CD14-positive monocyte (primary cell): ENCODE measurements at regions not wholly inside any gene's neighbourhood (a gene's known extent, or its start where the extent isn't known, plus 50 kb on each side); places are given as distances from the start of the nearest gene placed in this dataset.

Source experiments
- DNase-seq, 3 donors: peaks; one replicate each; pipeline ENCODE4 v3.0.0-alpha.2; 2011 to 2022
- H2AFZ ChIP-seq: 2 replicates; pipeline ENCODE4 v1.6.0; 2012; ENCODE audit warnings: mild to moderate bottlenecking, low read depth, low read length, inconsistent platforms; ENCODE audit not compliant: insufficient read depth, poor library complexity, severe bottlenecking
- H3K27ac ChIP-seq, 2 donors: 1 replicate in 1 of 2; 2 replicates in 1 of 2; pipeline ENCODE4 v1.5.1; 2012 to 2013; ENCODE audit warnings: low read length in 2 of 2, control low read depth in 1 of 2, inconsistent platforms in 1 of 2, low read depth in 1 of 2, mild to moderate bottlenecking in 1 of 2
- H3K27me3 ChIP-seq, 2 donors: one replicate each; pipeline versions ENCODE4 v1.6.0 to v1.6.1; 2011 to 2013; ENCODE audit warnings: low read length in 2 of 2; ENCODE audit not compliant: control insufficient read depth in 2 of 2, insufficient read depth in 2 of 2
- H3K36me3 ChIP-seq, 2 donors: replicated peaks in 1 of 2; 1 replicate in 1 of 2; 2 replicates in 1 of 2; pipeline versions ENCODE4 v1.5.1 to v1.6.1; 2012 to 2013; ENCODE audit warnings: low read length in 2 of 2, control low read depth in 1 of 2, inconsistent platforms in 1 of 2, mild to moderate bottlenecking in 1 of 2; ENCODE audit not compliant: insufficient read depth in 2 of 2, control insufficient read depth in 1 of 2
- H3K4me1 ChIP-seq, 2 donors: 1 replicate in 1 of 2; 2 replicates in 1 of 2; pipeline versions ENCODE4 v1.5.1 to v1.6.1; 2012 to 2013; ENCODE audit warnings: low read length in 2 of 2, control low read depth in 1 of 2, inconsistent platforms in 1 of 2, mild to moderate bottlenecking in 1 of 2, moderate library complexity in 1 of 2; ENCODE audit not compliant: insufficient read depth in 2 of 2, control insufficient read depth in 1 of 2
- H3K4me2 ChIP-seq: replicated peaks from 2 replicates; pipeline ENCODE3; 2012; ENCODE audit warnings: low read length, moderate library complexity, mild to moderate bottlenecking; ENCODE audit not compliant: poor library complexity, severe bottlenecking; ENCODE audit errors: extremely low read depth
- H3K4me3 ChIP-seq, 3 experiments: fragments of 200-600 bp in 1 of 3; sonication (generic) in 1 of 3; replicated peaks in 1 of 3; 1 replicate in 2 of 3; 2 replicates in 1 of 3; pipeline ENCODE4 v1.5.1; 2011 to 2013; ENCODE audit warnings: low read length in 3 of 3, mild to moderate bottlenecking in 3 of 3, control low read depth in 2 of 3, low read depth in 2 of 3, inconsistent platforms in 1 of 3, moderate library complexity in 1 of 3
- H3K79me2 ChIP-seq: 2 replicates; pipeline ENCODE4 v1.6.0; 2012; ENCODE audit warnings: mild to moderate bottlenecking, control low read depth, inconsistent platforms, low read length, moderate library complexity; ENCODE audit not compliant: insufficient read depth
- H3K9ac ChIP-seq: 2 replicates; pipeline ENCODE4 v1.6.0; 2017; ENCODE audit warnings: low read length, mild to moderate bottlenecking; ENCODE audit not compliant: insufficient read depth, poor library complexity, severe bottlenecking
- H3K9me3 ChIP-seq, 2 donors: replicated peaks in 1 of 2; 1 replicate in 1 of 2; 2 replicates in 1 of 2; pipeline versions ENCODE4 v1.5.1 to v1.6.1; 2012 to 2013; ENCODE audit warnings: low read length in 2 of 2, control low read depth in 1 of 2; ENCODE audit not compliant: control insufficient read depth in 1 of 2, insufficient read depth in 1 of 2
- H4K20me1 ChIP-seq: 2 replicates; pipeline ENCODE4 v1.6.0; 2012; ENCODE audit warnings: mild to moderate bottlenecking, low read length, control low read depth, moderate library complexity; ENCODE audit not compliant: insufficient read depth
- H3K27ac Mint-ChIP-seq, 7 donors: one replicate each; pipeline ENCODE4 v1.8.0; 2020; ENCODE audit warnings: mild to moderate bottlenecking in 7 of 7, mixed read lengths in 7 of 7, moderate library complexity in 6 of 7, inconsistent platforms in 2 of 7
- H3K27me3 Mint-ChIP-seq, 3 donors: one replicate each; pipeline ENCODE4 v1.8.0; 2021 to 2022; ENCODE audit warnings: low read depth in 3 of 3, mild to moderate bottlenecking in 3 of 3, mixed read lengths in 3 of 3, moderate library complexity in 3 of 3, inconsistent platforms in 1 of 3
- H3K36me3 Mint-ChIP-seq, 2 donors: one replicate each; pipeline ENCODE4 v1.8.0; 2020; ENCODE audit warnings: mixed read lengths in 2 of 2, inconsistent platforms in 1 of 2, mild to moderate bottlenecking in 1 of 2
- H3K4me1 Mint-ChIP-seq: one replicate; pipeline ENCODE4 v1.8.0; 2020; ENCODE audit warnings: mild to moderate bottlenecking, mixed read lengths
- H3K4me3 Mint-ChIP-seq, 2 donors: one replicate each; pipeline ENCODE4 v1.8.0; 2020; ENCODE audit warnings: mild to moderate bottlenecking in 2 of 2, mixed read lengths in 2 of 2, moderate library complexity in 1 of 2
- H3K9me3 Mint-ChIP-seq, 7 donors: one replicate each; pipeline ENCODE4 v1.8.0; 2020 to 2022; ENCODE audit warnings: mixed read lengths in 7 of 7, mild to moderate bottlenecking in 6 of 7, moderate library complexity in 6 of 7, inconsistent platforms in 2 of 7
- CTCF ChIP-seq: fragments of 200-600 bp; IDR thresholded peaks from one replicate; pipeline ENCODE4 v1.8.0; 2022; ENCODE audit warnings: antibody characterized with exemption, mild to moderate bottlenecking
- WGBS: methylation state at CpG from one replicate; pipeline ENCODE4 v1.1.5; 2013; ENCODE audit warnings: missing lambda C conversion rate; ENCODE audit not compliant: insufficient coverage; 5-methylcytosine and 5-hydroxymethylcytosine counted together
- intact Hi-C, 2 donors: fragments of 100-400 bp; cut with micrococcal nuclease; formaldehyde crosslinking; loops; one replicate each; pipeline versions ENCODE4 v1.15.0 to v1.15.1; 2023

DNA sequence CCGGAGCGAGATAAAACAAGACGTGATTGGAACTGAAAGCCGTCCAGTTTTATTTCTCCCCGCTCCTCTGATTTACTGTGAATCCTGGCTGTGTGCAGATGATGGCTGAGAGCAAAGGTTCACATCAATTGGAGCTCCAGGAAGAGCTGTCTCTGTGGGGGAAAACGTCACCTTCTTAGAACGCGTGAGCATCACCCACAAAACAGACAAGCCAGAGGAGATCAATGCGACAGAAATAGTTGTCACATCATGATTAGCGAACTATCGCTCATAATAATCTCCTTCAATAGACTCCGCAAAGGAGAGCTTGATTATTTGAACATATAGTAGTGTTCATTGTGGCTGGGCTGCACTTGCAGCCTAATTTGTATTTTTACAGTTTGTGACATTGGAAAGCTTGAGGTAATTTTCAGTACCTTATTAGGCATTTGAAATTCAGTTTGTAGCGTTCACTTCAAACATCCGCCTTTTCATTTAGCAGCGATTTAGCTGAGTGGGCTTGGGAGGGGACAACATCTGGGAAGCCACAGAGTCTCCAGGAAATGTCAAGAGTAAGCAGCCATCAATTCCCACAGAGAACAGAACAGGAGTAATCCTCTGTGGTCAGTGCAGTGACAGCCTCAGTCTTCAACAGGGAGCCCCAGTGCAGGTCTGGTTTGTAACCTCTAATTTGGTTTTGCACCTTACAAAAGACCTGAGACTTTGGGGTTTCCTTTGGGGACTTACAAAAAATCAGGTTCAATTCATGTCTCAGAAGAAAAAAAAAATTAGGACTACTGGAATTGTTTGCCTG lies 276.8 kb upstream of the PFKP start:
- H3K27me3 ChIP-seq, result no peaks in the 10 kb centered on the region
- no peak overlapping the region for H3K4me2 ChIP-seq
- H3K79me2 ChIP-seq, result no peaks in the 10 kb centered on the region
- no peak for DNase-seq
- WGBS, result no CpG with 5 or more reads among the region's 15 CpGs
- Mint-ChIP-seq H3K36me3 (no peaks in the 10 kb centered on the region), H3K4me1 (no peaks in the 10 kb centered on the region), H3K9me3 (peaks cover 1 to 13% (median 2%) of the 10 kb centered on the region in 7 donors), H3K4me3 (no peak overlapping the region), H3K27me3 (peaks cover 0 to 2% (median 2%) of the 10 kb centered on the region in 3 donors), H3K27ac (no peak overlapping the region)
- H3K9me3 ChIP-seq, result peaks cover 0 to 3% of the 10 kb centered on the region in 2 donors
- intact Hi-C loops, result no loop called here
- H3K4me3 ChIP-seq, result no peak overlapping the region
- no peaks in the 10 kb centered on the region for H4K20me1 ChIP-seq
- H3K27ac ChIP-seq, result no peak overlapping the region
- no peaks in the 10 kb centered on the region for H3K36me3 ChIP-seq
- no peak overlapping the region for H3K9ac ChIP-seq
- TF ChIP-seq CTCF, result no peak
- H2AFZ ChIP-seq, result no peak overlapping the region
- no peaks in the 10 kb centered on the region for H3K4me1 ChIP-seq

DNA sequence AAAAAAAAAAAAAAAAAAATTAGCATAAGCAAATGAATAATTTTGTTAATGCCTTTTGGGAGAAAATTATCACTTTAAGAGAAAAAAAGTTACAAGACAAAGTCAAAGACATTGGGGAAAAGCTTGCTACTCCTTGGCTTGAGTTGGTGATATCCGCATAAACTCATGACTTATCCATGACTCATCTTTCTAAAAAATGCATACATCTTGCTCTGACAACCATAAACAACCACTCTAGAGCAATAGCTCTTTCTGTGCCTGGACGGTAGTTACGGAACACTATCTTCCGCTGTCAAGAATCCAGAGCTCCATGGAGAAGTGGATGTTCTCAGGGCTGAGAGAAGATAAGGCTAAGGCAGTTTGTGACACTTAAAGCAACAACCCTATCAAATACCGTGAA lies 281.1 kb upstream of the PFKP start:
- Mint-ChIP-seq H3K27me3 (peaks cover 0 to 2% (median 2%) of the 10 kb centered on the region in 3 donors), H3K9me3 (peaks cover 5 to 20% (median 10%) of the 10 kb centered on the region in 7 donors), H3K4me3 (no peak overlapping the region), H3K36me3 (no peaks in the 10 kb centered on the region), H3K27ac (no peak overlapping the region), H3K4me1 (no peaks in the 10 kb centered on the region)
- DNase-seq, result no peak
- Histone ChIP-seq H3K9me3 (peaks cover 0 to 14% of the 10 kb centered on the region in 2 donors), H3K4me1 (no peaks in the 10 kb centered on the region), H3K36me3 (no peaks in the 10 kb centered on the region), H3K79me2 (no peaks in the 10 kb centered on the region), H3K4me2 (no peak overlapping the region), H4K20me1 (no peaks in the 10 kb centered on the region), H3K9ac (no peak overlapping the region), H3K4me3 (no peak overlapping the region), H3K27me3 (no peaks in the 10 kb centered on the region), H3K27ac (no peak overlapping the region), H2AFZ (no peak overlapping the region)
- 89% methylated on average over 1 of the region's 5 CpGs for WGBS
- intact Hi-C loops, result no loop called here
- no peak for TF ChIP-seq CTCF
